Renal cortex interstitium (tissue), 11 donors: ENCODE measurements at regions not wholly inside any gene's neighbourhood (a gene's known extent, or its start where the extent isn't known, plus 50 kb on each side); places are given as distances from the start of the nearest gene placed in this dataset.

Experiments used
- DNase-seq, 11 donors: peaks; one replicate each; pipeline ENCODE4 v3.0.0-alpha.2; 2013; ENCODE audit warnings: low read depth in 9 of 11, low spot score in 4 of 11; ENCODE audit errors: extremely low read depth in 1 of 11

DNA sequence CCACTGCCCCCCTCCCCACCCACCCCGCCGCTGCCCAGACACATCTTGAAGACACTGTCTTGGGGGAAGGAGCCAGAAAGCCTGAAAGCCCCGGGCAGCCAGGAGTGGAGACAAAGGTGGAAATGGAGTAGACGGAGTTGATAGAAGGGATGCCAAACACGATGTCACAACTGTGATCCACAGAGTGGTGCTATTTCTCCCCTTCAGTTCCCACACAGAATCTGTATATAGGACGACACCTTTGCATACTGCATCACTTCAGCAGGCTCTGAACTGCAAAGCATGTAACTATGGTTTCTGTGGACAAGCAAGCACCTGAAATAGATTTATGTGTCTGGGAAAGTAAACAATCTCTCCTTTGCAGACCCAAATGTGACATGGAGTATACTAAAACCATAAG lies 56.4 kb upstream of the F13A1 start:
- DNase-seq: no peak

- no peak for DNase-seq
Measured at GRCh38 chr6:6377621-6378020, 57.2 kb upstream of the F13A1 start.

GRCh38 chr6:6379573-6379972 lies 59.1 kb upstream of the F13A1 start:
- DNase-seq: no peak

DNA sequence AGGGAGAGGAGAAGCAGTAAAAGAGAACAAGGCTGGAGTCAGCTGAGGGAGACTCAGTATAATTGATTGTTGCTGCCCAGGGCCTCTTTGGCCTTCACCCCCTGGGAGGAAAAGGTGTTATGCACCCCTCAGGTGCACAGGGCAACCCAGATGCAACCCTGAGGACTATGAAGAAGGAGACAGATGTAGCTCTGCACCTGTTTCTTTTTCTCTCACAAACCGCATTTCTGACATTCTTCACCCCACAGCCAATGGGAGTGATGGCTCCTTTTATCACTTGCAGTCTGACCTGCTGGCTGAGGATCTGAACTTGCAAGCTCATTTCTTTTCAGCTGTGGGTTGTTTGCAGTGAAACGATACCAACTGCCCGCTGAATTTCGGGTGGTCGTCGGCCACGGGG lies 64.1 kb upstream of the F13A1 start:
- DNase-seq: no peak

DNA sequence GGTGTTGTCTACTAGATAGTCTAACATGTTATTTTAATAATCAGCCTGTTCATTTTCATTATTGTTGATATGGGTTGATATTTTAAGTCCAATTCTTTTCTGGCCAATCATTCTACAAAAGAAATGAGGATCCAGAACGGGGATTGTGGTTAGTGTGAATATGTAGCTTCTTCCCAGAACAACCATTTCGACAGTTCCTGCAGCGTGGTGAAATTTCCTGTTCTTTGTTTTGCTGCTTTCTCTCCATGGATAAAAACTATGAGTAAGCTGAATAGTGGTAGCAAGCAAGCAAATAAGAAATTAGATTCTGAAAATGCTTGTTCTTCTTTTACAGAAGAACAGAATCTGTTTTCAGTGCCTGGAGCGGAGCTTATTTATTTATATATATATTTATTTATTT lies 65.5 kb upstream of the F13A1 start:
- no peak for DNase-seq

- no peak for DNase-seq
Measured at GRCh38 chr6:6390849-6391602, 70.6 kb upstream of the F13A1 start.

DNA sequence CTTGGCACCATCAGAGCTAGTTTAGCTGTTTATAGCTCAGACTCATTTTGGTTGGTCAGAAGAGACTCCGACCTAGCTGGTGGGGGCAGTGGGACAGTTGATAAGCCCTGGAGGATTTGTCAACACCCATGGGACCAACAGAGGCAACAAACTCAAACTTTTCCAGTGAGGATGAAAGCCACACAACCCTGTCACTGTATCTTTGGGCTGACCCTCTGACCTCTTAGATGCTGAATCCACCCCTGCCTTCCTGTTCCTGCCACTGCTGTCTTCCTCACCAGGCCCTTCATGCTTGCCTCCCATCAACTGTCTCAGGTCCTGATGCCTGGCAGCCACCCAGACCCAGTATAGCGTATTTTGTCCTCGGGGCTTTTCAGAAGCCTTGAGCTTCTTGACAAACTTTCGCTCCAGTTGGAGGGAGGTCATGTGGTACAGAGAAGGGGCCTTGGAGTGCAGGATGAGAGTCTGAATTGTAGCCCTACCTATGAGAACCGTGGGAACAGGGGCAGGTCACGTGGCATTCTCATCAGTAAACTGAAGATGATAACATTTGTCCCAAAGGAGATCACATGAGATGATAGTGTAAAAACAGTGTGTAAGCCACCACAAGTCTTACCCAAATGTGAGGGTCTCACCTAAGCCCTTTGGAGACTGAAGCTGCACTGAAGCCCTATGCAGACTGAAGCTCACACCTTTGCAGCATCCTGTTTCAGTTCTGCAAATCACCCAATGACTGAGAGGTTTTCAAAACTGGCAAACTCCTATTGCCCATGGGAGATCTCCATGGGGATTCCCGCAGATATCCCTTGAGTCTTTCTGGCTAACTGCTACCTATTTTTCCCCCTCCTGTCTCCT lies 72.0 kb upstream of the F13A1 start:
- no peak for DNase-seq

- no peak for DNase-seq
Measured at GRCh38 chr6:6393069-6393529, 72.6 kb upstream of the F13A1 start.

DNA sequence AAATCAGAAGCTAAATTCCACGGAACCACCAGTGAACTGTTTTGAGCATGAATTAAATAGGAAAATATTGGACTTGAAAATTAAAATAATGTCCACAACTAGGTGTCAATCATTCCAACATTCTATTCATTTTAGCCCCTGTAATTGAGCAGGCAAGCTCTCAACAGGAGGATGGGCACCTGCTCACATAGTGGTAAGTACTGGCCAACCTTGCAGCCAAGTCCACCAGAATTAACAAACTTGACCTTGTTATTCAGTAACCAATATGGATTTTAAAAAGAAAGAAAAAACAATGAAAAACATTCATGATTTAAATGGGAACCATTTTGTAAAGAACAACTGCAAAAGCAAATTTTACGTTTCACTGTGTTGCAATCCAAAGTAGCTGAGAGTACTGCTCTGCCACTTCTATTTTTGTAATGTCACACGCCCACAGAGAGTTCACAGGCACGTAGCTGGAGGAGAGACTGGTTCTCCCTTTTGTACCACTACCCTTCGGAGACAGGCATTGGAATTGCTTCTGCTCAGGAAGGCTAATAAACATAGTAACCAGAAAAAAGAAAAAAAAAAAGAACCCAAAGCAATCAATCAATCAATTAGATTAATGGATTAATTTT lies 75.2 kb upstream of the F13A1 start:
- DNase-seq: no peak

DNA sequence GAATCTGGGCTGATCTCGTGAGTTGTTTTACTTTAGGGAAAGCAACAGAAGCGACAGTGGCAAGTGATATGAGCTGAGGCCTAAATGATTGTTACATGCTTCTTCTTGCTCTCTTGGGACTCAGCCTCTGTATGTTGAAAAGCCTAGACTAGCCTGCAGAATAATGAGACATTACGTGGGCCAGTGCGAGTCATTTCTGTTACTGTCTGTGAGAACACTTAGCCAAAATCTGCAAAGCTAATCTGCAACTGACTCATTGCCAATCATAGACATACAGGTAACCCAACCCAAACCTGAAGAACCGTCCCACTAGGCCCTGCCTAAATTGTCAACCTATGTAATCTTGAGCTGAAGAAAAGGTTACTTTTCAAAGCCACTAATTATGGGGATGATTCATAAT lies 77.4 kb upstream of the F13A1 start:
- no peak for DNase-seq

DNA sequence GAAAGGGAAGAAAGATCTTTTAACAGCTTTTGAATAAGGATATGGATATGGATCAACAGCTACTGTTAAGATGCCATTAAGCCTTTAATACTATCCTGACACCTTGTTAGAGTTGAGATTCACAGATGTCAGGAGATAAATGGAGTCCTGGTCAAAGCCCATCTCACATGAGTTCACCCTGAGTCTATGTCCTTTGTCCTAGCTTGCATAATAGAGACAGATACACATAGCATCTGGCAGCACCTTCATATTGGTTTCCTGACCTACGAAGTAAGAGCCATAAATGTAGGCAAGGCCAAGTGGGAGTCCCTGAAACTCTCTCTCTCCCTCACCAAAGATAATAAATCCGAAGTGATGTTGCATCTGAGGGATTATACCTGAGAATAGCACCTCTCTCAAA lies 79.1 kb upstream of the F13A1 start:
- no peak for DNase-seq

- DNase-seq: no peak
Measured at GRCh38 chr6:6401401-6401800, 80.9 kb upstream of the F13A1 start.

- no peak for DNase-seq
Measured at GRCh38 chr6:6402006-6402405, 81.5 kb upstream of the F13A1 start.

DNA sequence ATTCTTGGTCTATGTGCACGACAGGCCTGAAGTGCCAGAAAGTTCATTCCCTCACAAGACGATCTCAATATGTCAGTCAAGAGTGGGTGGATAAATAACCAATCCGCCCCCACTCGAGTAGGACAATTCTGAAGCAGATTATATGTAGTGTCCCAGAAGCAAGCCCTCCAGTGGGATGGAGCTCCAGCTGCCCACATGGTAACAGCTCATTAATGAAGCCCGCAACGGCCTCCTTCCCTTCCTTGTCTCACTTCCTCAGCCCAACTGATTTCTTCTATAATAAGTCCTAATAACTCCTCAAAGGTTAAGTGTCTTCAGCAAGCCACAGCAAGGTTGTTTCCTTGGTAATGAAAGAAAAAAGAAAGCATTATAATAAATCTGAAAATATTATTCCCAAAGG lies 82.1 kb upstream of the F13A1 start:
- no peak for DNase-seq

GRCh38 chr6:6405031-6405430 lies 84.6 kb upstream of the F13A1 start:
- no peak for DNase-seq

DNA sequence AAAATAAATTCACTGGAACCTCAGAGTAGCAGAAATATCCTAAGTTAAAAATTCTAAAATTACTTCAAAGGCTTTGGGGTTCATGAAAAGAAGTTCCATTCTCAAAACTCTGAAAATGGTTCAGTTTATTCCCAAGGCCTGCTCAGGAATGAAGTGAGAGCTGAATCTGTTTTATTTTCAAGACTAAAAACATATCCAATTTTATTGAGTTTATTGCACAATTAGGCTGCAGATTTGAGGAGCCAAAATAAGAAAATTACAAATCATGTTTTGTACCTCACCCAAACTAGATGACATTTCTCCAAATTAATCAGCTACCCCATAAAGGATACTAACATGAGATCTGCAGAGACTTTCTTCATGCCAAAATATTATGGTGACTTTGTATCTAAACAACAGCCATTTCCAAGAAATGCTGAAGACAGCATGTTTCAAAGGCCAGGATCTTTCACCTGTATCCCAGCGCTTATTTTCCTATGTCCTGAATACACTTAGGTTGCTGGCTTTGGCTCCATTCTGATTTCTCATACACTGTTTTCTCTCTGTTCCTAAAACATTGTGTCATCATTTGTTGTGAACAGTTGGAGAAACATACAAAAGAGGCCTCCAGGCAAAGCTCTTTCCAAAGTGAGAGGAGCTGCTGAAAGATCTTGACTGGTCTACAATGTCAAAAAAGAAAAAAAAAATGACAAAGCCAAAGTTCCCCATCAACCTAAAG lies 85.7 kb upstream of the F13A1 start:
- no peak for DNase-seq

GRCh38 chr6:6406715-6407070 lies 86.2 kb upstream of the F13A1 start:
- DNase-seq: no peak

DNA sequence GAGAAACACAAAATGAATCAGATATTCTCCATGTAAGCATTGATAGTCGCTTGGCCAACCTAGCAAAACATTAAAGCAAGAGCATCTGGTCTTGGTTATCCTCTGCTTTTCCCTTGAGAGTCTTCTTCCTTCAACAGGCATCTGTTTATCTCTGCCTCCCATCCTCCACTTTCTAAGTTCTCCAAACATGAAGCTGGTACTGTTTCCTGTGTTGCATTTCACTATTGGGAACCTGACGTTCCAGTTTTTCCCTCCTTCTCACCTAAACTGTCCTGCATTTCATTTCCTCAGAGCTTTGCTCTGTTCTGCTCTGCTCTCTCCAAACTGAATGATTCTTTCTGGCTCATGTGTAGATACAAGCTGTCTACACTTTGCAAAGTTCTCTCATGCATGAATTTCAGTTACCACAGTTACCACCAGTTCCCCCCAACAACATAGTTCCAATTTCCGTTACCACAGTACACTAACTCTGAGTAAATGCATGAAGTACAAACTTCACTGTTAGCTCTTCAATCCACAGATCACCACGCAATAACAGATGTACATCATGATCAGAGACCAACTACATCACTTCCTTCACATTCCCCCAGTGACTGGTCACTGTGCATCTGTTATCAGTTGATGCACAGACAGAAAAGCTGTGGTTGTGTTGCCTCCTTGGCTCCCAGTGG lies 86.7 kb upstream of the F13A1 start:
- DNase-seq: no peak

GRCh38 chr6:6409397-6410030 lies 89.1 kb upstream of the F13A1 start:
- no peak for DNase-seq
